T-helper 2 cell (primary cell): ENCODE measurements at regions not wholly inside any gene's neighbourhood (a gene's known extent, or its start where the extent isn't known, plus 50 kb on each side); places are given as distances from the start of the nearest gene placed in this dataset.
A peak's percentile ranks its signal among the peaks of the same experiment; 100 is the strongest.

Source experiments
- DNase-seq, 5 experiments: peaks; one replicate each; pipeline versions ENCODE4 v3.0.0 to v3.0.0-alpha.2; 2012 to 2022

DNA sequence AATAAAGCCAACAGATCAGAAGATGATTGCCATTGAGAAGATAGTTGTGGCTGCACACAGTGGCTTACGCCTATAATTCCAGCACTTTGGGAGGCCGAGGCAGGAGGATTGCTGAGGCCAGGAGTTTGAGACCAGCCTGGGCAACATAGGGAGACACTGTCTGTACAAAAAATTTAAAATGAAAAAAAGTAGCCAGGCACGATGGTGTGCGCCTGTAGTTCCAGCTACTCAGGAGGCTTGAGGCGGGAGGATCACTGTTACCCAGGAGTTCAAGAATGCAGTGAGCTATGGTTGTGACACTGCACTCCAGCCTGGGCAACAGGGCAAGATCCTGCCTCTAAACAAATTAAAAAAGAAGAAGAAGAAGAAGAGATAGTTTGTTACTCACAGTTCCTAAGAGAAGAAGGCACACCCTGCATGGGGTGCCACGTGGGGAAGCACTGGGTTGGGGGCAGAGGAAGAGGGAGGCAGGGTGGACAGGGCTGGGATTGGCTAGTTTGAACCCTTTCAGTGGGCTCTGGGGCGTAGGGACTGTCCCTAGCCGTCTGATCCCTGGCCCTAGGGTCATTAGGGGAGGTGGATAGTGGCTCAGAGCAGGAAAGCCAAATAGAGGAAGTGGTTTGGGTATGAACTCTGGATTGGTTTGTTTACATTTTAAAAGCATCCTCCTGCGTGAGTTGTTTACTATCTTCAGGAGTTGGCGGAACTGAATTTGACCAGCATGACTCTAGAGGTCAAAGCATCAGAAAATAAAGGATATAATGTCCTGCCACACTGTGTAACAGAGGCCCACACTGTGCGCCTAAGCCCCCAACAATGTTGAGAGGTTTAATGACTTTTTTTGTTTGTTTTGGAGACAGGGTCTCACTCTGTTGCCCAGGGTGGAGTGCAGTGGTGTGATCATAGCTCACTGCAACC is 60.5 kb upstream of the MEDAG start:
- no peak for DNase-seq

GRCh38 chr13:30846311-30846710 is 59.8 kb upstream of the MEDAG start:
- no peak for DNase-seq

DNA sequence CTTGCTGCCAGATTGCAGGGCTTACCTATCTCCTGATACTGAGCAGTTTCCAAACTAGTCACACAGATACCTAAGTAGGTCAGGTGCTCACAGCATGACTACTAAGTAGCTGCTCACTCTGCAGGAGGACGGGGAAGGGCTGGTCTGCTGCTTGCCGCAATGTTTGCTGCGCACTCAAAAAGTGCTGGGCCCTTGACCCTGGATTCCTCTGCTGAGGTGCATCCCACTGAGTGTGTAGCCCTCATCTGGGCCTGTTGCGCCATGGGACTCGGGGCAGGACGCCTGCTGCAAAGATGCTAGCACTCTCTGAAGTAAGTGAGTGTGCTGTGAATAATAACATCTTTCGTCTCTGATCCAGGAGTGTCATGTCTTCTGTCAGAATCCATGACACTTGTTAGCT is 59.2 kb upstream of the MEDAG start:
- DNase-seq: no peak

DNA sequence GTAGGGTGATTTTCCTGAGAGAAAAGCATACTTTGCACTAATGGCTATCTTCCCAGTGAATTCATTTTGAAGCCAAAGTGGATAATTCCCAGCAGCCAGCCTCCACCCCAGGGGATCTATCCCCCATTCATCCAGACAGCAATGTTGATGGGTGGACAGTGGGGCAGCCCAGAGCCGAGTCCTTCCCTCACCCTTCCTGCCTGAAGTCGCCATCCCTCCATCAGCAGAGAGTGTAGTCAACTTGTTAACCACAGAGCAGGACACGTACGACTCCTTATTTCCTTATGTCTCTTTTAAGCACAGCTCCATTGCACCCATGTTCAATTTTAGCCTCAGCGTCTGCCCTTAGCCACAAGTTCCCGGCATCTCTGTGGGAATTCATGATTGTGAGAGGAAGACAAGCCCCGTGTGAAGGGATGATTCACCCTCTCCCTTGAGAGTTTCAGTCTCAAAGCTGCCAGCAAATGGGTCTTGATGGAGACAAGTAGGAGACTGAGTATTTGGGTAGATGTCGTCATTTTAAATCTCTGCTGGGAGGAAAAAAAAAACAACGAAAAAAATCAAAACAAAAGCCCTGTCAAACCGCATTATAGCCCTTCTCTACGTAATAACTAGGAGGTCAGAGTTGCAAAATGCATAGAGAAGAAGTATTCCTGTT is 58.3 kb upstream of the MEDAG start:
- peak in 1 of 5 experiments; percentile 22 for DNase-seq

- DNase-seq: peak in 1 of 5 experiments; percentile 45
Observed at GRCh38 chr13:30848332-30849027, 57.6 kb upstream of the MEDAG start.

GRCh38 chr13:30849611-30850010 is 56.5 kb upstream of the MEDAG start:
- no peak for DNase-seq

- DNase-seq: no peak
Observed at GRCh38 chr13:30850204-30850866, 55.7 kb upstream of the MEDAG start.

DNA sequence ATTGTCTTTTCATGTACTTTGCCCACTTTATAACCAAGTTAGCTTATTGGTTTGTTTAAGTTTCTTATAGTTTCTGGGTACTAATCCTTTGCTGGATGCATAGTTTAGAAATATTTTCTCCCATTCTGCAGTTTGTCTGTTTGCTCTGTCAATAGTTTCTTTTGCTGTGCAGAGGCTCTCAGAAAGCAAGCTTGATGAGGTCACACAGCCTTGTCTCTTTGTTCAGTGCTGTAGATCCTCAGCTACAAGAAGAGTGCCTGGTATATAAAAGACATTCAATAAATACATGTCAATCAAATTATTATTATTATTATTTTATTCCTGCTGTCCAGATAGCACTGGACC is 55.2 kb upstream of the MEDAG start:
- no peak for DNase-seq

DNA sequence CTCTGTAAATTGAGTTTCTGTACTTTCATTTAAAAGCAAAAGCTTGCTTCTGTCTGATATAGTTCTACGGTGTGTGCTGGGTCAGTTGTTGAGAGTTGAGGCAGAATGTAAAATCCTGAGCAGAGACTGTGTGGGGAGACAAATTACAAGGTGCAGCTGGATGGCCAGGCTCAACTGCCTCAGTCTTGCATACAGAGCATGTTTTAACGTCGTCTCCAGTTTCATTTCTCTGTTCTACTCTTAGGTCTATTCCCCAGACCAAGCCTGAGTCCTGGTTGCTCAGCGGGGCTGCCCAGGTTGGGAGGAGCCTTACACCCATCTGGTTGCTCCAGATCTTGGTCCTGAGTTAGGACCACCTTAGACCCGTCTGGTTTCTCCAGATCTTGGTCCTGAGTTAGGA is 54.4 kb upstream of the MEDAG start:
- DNase-seq: no peak

DNA sequence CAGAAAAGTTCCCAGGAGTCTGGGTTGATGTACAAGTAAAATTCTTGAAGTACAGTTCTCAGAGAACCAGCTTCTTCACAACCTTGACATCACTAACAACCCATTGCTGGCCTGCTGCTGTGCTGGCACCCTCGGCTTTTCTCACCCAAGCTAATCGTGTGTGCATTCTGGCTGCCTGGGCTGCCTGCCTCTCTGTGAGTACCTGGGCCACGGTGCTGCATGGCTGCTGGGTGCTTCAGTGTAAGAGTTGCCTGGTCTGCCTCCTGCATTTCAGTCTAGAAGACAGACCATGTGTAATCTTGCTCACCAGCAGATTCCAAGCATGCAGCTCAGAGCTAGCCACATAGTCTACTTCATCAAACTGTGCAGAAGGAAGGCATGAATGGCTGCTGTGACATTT is 50.5 kb upstream of the MEDAG start:
- DNase-seq: no peak

DNA sequence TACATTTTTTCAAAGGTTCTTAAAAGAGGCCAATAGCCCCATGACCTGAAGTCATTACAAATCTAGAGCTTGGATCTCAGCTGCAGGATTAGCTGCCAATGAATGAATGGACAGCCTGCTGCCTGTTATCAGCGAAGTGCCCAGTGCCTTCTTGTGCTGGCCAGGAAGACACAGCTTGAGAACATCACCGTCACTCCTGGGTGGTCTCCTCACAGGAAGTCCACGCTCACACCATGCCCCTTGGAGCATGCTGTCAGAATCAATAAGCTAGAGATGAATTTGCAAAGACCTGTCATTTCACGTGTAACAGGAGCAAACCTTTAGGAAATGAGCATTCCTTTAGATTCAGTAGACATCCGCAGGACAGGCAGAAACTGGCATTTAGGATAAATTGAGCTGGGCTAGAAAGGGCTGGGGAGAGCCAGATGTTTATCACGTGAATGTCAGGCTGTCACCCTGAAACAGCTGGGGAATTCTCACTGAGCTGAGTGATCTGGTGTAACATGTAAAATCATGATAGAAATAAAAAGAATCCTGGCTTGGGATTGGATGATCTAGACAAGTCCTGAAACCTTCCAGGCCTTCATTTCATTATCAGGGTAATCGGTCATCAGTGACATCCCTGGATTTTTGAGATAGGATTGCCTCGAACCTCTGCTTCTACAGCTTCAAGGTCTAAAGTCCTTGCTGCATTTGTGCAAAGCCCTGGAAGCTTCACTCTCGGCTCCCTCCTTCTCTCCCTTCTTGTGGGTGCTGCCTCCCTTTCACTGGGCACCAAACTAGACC is 49.9 kb upstream of the MEDAG start:
- no peak for DNase-seq
